BJ (cell line): ENCODE measurements at regions not wholly inside any gene's neighbourhood (a gene's known extent, or its start where the extent isn't known, plus 50 kb on each side); places are given as distances from the start of the nearest gene placed in this dataset.
A peak's percentile ranks its signal among the peaks of the same experiment; 100 is the strongest.

ENCODE experiments used
- CTCF ChIA-PET: fragments of 350-600 bp; formaldehyde crosslinking; extraction: SDS; loops from one replicate; lab custom pipeline; 2021; ENCODE audit warnings: antibody characterized with exemption, inconsistent platforms; lab: Yijun Ruan, JAX
- POLR2A ChIA-PET: fragments of 300-600 bp; sonication (Branson Sonifier 250); formaldehyde crosslinking; extraction: SDS; loops from one replicate; lab custom pipeline; 2021; ENCODE audit warnings: antibody characterized with exemption; lab: Charles Lee
- DNase-seq: peaks from one replicate; pipeline ENCODE4 v3.0.0-alpha.2; 2011; ENCODE audit warnings: low read depth
- H3K27me3 ChIP-seq: 2 replicates; pipeline ENCODE4 v1.6.0; 2011; ENCODE audit warnings: low read length; ENCODE audit not compliant: control insufficient read depth, insufficient read depth
- H3K36me3 ChIP-seq: 2 replicates; pipeline ENCODE4 v1.5.1; 2011; ENCODE audit warnings: low read length; ENCODE audit not compliant: control insufficient read depth, insufficient read depth
- H3K4me3 ChIP-seq: 2 replicates; pipeline ENCODE4 v1.5.1; 2011; ENCODE audit warnings: low read depth, mild to moderate bottlenecking, control low read depth, low read length
- CTCF ChIP-seq: IDR thresholded peaks from 2 replicates; pipeline ENCODE4 v1.5.1; 2011; ENCODE audit warnings: low read depth, mild to moderate bottlenecking, control low read depth, inconsistent platforms, low read length, moderate library complexity; ENCODE audit not compliant: insufficient read depth

- Histone ChIP-seq H3K27me3 (no peaks in the 10 kb centered on the region), H3K36me3 (no peaks in the 10 kb centered on the region), H3K4me3 (no peak overlapping the region)
- no peak for TF ChIP-seq CTCF
- no peak for DNase-seq
- CTCF ChIA-PET, result interaction anchor here (0.6 to 1.4 kb wide), 4 partner anchors 24 to 91 kb away, joined by 3 to 5 read pairs (median 4); no protein-coding TSS in a partner anchor
- POLR2A ChIA-PET, result no interaction called here
Observed at GRCh38 chr14:103201801-103202200, 78.5 kb downstream of the TNFAIP2 start.

- POLR2A ChIA-PET, result interaction anchor here (0.7 kb wide), 1 partner anchor 78 kb away, joined by 10 read pairs; no protein-coding TSS in a partner anchor
- Histone ChIP-seq H3K4me3 (no peak overlapping the region), H3K36me3 (no peaks in the 10 kb centered on the region), H3K27me3 (no peaks in the 10 kb centered on the region)
- DNase-seq, result no peak
- CTCF ChIA-PET, result interaction anchor here (1.7 kb wide), 1 partner anchor 100 kb away, joined by 6 read pairs; no protein-coding TSS in a partner anchor
- TF ChIP-seq CTCF, result no peak
Observed at GRCh38 chr14:103204852-103205540, 81.7 kb downstream of the TNFAIP2 start.

GRCh38 chr14:103205541-103205906 lies 82.3 kb downstream of the TNFAIP2 start:
- no peak for DNase-seq
- Histone ChIP-seq H3K36me3 (no peaks in the 10 kb centered on the region), H3K27me3 (no peaks in the 10 kb centered on the region), H3K4me3 (no peak overlapping the region; the same call in 1 of the 2 replicates)
- POLR2A ChIA-PET, result interaction anchor here (0.7 kb wide), 1 partner anchor 78 kb away, joined by 10 read pairs; no protein-coding TSS in a partner anchor
- no peak for TF ChIP-seq CTCF
- CTCF ChIA-PET, result interaction anchor here (1.7 kb wide), 1 partner anchor 100 kb away, joined by 6 read pairs; no protein-coding TSS in a partner anchor

- TF ChIP-seq CTCF, result no peak
- Histone ChIP-seq H3K4me3 (peak overlapping the region; percentile 57), H3K36me3 (no peaks in the 10 kb centered on the region), H3K27me3 (no peaks in the 10 kb centered on the region)
- no peak for DNase-seq
- POLR2A ChIA-PET, result no interaction called here
- CTCF ChIA-PET, result interaction anchor here (1.7 kb wide), 1 partner anchor 101 kb away, joined by 6 read pairs; no protein-coding TSS in a partner anchor
Observed at GRCh38 chr14:103206023-103206481, 82.8 kb downstream of the TNFAIP2 start.

- DNase-seq, result peak; percentile 27
- ChIA-PET CTCF (no interaction called here), POLR2A (no interaction called here)
- H3K36me3 ChIP-seq, result no peaks in the 10 kb centered on the region
- H3K4me3 ChIP-seq, result peak overlapping the region; percentile 57
- no peak for TF ChIP-seq CTCF
- H3K27me3 ChIP-seq, result no peaks in the 10 kb centered on the region
Observed at GRCh38 chr14:103206836-103207387, 83.7 kb downstream of the TNFAIP2 start.
